DOHH2 (cell line): ENCODE measurements at regions not wholly inside any gene's neighbourhood (a gene's known extent, or its start where the extent isn't known, plus 50 kb on each side); places are given as distances from the start of the nearest gene placed in this dataset.

Source experiments
- H3F3A ChIP-seq: fragments of 200-600 bp; sonication (generic), shearing (Covaris generic); 2 replicates; pipeline ENCODE4 v1.6.0; 2016; ENCODE audit warnings: antibody characterized with exemption, mild to moderate bottlenecking; ENCODE audit not compliant: control insufficient read depth, insufficient read depth
- H3K27ac ChIP-seq: fragments of 200-600 bp; sonication (generic); 2 replicates; pipeline ENCODE4 v1.5.1; 2014; ENCODE audit warnings: low read depth, mild to moderate bottlenecking, low read length, moderate library complexity
- H3K27me3 ChIP-seq: fragments of 200-600 bp; sonication (generic); 2 replicates; pipeline ENCODE4 v1.6.1; 2014; ENCODE audit warnings: mild to moderate bottlenecking, low read length, mixed read lengths; ENCODE audit not compliant: control insufficient read depth
- H3K36me3 ChIP-seq: fragments of 200-600 bp; sonication (generic); 2 replicates; pipeline ENCODE4 v1.6.1; 2014; ENCODE audit warnings: mild to moderate bottlenecking, low read length, moderate library complexity, mixed read lengths; ENCODE audit not compliant: control insufficient read depth
- H3K4me1 ChIP-seq: fragments of 200-600 bp; sonication (generic); 2 replicates; pipeline ENCODE4 v1.6.1; 2014; ENCODE audit warnings: mild to moderate bottlenecking, low read length, mixed read lengths; ENCODE audit not compliant: control insufficient read depth
- H3K4me2 ChIP-seq: fragments of 200-600 bp; sonication (generic); 2 replicates; pipeline ENCODE4 v1.6.0; 2014; ENCODE audit warnings: mild to moderate bottlenecking, low read length, moderate library complexity
- H3K4me3 ChIP-seq: fragments of 200-600 bp; sonication (generic); 2 replicates; pipeline ENCODE4 v1.5.1; 2014; ENCODE audit warnings: mild to moderate bottlenecking, low read length, mixed read lengths
- H3K79me2 ChIP-seq: fragments of 200-600 bp; sonication (generic); 2 replicates; pipeline ENCODE4 v1.6.1; 2014; ENCODE audit warnings: mild to moderate bottlenecking, low read length, mixed read lengths; ENCODE audit not compliant: control insufficient read depth
- H3K9me2 ChIP-seq: fragments of 200-600 bp; sonication (generic); replicated peaks from 2 replicates; pipeline ENCODE4 v1.6.1; 2014; ENCODE audit warnings: mild to moderate bottlenecking, low read length, mixed read lengths; ENCODE audit not compliant: control insufficient read depth
- H3K9me3 ChIP-seq: fragments of 200-600 bp; sonication (generic); 2 replicates; pipeline ENCODE4 v1.6.1; 2014; ENCODE audit warnings: antibody characterized with exemption, low read length, mixed read lengths; ENCODE audit not compliant: control insufficient read depth, insufficient read depth
- H4K20me1 ChIP-seq: fragments of 200-600 bp; sonication (generic); 2 replicates; pipeline ENCODE4 v1.6.0; 2014; ENCODE audit warnings: low read depth, mild to moderate bottlenecking, antibody characterized with exemption, low read length, moderate library complexity; ENCODE audit not compliant: control insufficient read depth, insufficient read depth
- CTCF ChIP-seq: fragments of 200-600 bp; sonication (generic); IDR thresholded peaks from one replicate; pipeline ENCODE4 v1.5.1; 2014; ENCODE audit warnings: antibody characterized with exemption, mild to moderate bottlenecking, low read depth, low read length; ENCODE audit not compliant: poor library complexity, severe bottlenecking
- EZH2phosphoT487 ChIP-seq: fragments of 200-600 bp; sonication (generic); IDR thresholded peaks from 2 replicates; pipeline ENCODE4 v1.6.1; 2017; ENCODE audit warnings: borderline replicate concordance, mild to moderate bottlenecking, antibody characterized with exemption, low read length, moderate library complexity, mixed read lengths

- H3K36me3 ChIP-seq: no peaks in the 10 kb centered on the region
- no peaks in the 10 kb centered on the region for H3F3A ChIP-seq
- H3K4me3 ChIP-seq: no peak overlapping the region
- no peak overlapping the region for H3K27ac ChIP-seq
- no peaks in the 10 kb centered on the region for H4K20me1 ChIP-seq
- no peaks in the 10 kb centered on the region for H3K27me3 ChIP-seq
- H3K9me3 ChIP-seq: no peaks in the 10 kb centered on the region
- H3K4me1 ChIP-seq: no peaks in the 10 kb centered on the region
- H3K9me2 ChIP-seq: no peaks in the 10 kb centered on the region
- H3K4me2 ChIP-seq: no peak overlapping the region
- TF ChIP-seq EZH2phosphoT487 (no peak), CTCF (no peak)
- H3K79me2 ChIP-seq: no peaks in the 10 kb centered on the region
Observed at GRCh38 chr6:91653076-91653723, 1066.3 kb upstream of the MAP3K7 start.

GRCh38 chr6:91646649-91647048, 1059.8 kb upstream of the MAP3K7 start:
- H3K9me2 ChIP-seq: no peaks in the 10 kb centered on the region
- no peaks in the 10 kb centered on the region for H3K79me2 ChIP-seq
- no peaks in the 10 kb centered on the region for H3F3A ChIP-seq
- H3K27ac ChIP-seq: no peak overlapping the region
- H3K27me3 ChIP-seq: no peaks in the 10 kb centered on the region
- no peaks in the 10 kb centered on the region for H4K20me1 ChIP-seq
- TF ChIP-seq CTCF (no peak), EZH2phosphoT487 (no peak)
- H3K9me3 ChIP-seq: no peaks in the 10 kb centered on the region
- no peaks in the 10 kb centered on the region for H3K4me1 ChIP-seq
- H3K4me3 ChIP-seq: no peak overlapping the region
- no peaks in the 10 kb centered on the region for H3K36me3 ChIP-seq
- H3K4me2 ChIP-seq: no peak overlapping the region

- no peaks in the 10 kb centered on the region for H3K9me2 ChIP-seq
- no peaks in the 10 kb centered on the region for H3F3A ChIP-seq
- no peak overlapping the region for H3K4me2 ChIP-seq
- no peaks in the 10 kb centered on the region for H3K9me3 ChIP-seq
- TF ChIP-seq CTCF (no peak), EZH2phosphoT487 (no peak)
- no peaks in the 10 kb centered on the region for H3K27me3 ChIP-seq
- no peak overlapping the region for H3K27ac ChIP-seq
- H4K20me1 ChIP-seq: no peaks in the 10 kb centered on the region
- no peak overlapping the region for H3K4me3 ChIP-seq
- no peaks in the 10 kb centered on the region for H3K79me2 ChIP-seq
- no peaks in the 10 kb centered on the region for H3K36me3 ChIP-seq
- H3K4me1 ChIP-seq: no peaks in the 10 kb centered on the region
Observed at GRCh38 chr6:91645811-91646210, 1058.9 kb upstream of the MAP3K7 start.
